GF-D8 (cell line): ENCODE measurements at regions not wholly inside any gene's neighbourhood (a gene's known extent, or its start where the extent isn't known, plus 50 kb on each side); places are given as distances from the start of the nearest gene placed in this dataset.

Experiments used
- DNase-seq: peaks from one replicate; lab custom pipeline; 2025; lab: John Stamatoyannopoulos, UW

DNA sequence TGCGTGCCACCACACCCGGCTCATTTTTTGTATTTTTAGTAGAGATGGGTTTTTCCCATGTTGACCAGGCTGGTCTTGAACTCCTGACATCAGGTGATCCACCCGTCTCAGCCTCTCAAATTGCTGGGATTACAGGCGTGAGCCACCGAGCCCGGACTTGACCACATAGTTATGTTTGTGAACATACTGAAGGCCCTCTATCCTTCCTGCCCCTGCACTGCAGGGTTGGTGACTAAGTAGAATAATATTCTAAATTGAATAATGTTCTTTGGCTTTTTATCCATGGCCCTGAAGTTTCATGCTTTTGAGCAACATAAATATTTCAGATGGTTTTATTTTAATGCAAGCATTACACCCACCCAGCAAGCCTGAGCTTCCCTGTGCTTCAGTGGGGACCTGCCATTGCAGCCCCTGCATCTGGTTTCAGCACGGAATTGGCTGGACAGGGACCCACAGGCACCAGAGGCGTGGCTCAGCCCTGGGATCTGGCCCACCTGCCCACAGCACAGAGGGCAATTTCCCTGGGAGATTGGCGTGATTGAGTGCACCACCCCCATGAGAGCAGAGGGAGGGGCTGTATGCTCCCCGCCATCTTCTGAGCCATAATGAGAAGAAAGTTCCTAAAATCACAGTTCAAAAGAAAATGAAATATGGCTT, 460.5 kb downstream of the BRD1 start:
- no peak for DNase-seq

DNA sequence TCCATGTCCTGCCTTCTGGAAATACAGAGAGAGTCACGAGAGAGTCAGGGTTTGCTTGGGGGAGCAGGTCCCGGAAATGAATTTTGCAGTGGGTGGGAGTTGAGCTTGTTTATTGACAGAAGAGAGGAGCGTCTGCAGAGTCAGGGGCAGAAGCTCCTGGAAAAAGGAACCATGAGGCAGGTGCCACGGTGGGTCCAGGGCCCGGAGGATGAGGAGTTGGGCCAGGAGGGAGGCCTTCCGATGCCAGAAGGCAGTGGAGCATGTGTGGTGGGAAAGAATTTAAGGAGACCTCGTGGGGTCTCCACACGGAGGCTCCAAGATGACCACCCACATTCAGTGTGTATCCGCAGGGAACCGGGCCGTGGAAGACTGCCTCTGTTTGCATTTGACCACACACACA, 461.2 kb downstream of the BRD1 start:
- no peak for DNase-seq

DNA sequence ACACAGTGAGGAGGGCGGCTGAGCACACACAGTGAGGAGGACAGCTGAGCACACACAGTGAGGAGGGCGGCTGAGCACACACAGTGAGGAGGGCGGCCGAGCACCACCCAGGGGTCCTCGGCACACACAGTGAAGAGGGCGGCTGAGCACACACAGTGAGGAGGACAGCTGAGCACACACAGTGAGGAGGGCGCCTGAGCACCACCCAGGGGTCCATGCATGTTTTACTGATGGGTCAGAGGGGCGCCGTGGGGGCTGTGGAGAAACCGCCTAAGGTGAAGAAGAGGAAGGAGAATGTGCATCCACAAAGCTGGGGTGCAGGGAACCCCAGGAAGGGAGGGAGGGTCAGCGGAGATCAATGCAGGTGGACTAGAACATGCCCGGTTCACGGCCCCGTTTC, 461.8 kb downstream of the BRD1 start:
- DNase-seq: no peak

DNA sequence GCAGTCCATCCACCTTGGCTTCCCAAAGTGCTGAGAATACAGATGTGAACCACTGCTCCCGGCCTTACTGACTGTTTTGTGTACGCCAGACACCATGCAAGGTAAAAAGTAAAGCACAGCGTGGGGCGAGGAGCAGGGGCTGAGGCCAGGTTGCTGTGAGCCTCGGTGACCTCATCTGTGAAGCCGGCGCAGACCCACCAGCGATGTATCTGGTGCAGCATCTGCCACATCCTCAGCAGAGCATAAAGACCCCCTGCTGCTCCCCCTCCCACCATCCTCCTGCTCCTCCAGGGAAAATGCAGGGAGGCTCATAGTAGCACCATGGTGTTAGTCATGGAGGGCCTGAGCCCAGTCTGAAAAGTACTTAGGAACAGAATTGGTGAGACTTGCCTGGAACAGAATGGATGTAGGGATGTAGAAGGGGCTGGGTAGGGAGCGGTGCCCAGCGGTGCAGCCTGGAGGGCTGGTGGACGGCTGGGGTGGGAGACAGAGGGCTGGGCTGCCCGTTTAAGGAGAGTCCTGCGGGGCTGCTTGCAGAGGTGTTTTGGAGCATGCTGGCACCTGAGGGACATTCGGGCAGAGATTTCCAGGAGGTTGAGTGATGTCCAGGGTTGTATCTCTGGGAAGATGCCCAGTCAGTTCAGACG, 462.4 kb downstream of the BRD1 start:
- DNase-seq: no peak

DNA sequence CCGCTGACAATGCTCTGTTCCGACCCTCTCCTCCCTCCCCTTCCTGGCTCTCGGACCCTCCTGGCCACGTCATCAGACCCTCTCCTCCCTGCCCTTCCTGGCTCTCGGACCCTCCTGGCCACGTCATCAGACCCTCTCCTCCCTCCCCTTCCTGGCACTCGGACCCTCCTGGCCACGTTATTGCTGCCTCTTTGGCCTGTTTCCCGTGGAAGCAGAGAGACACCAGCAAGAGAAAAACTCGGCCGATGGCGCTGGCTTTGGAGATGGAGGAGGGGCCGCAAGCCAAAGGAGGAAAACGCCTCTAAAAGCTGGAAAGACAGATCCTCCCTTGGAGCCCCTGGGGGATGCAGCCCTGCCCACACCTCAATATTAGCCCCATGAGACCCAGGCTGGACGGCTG, 463.3 kb downstream of the BRD1 start:
- DNase-seq: no peak

DNA sequence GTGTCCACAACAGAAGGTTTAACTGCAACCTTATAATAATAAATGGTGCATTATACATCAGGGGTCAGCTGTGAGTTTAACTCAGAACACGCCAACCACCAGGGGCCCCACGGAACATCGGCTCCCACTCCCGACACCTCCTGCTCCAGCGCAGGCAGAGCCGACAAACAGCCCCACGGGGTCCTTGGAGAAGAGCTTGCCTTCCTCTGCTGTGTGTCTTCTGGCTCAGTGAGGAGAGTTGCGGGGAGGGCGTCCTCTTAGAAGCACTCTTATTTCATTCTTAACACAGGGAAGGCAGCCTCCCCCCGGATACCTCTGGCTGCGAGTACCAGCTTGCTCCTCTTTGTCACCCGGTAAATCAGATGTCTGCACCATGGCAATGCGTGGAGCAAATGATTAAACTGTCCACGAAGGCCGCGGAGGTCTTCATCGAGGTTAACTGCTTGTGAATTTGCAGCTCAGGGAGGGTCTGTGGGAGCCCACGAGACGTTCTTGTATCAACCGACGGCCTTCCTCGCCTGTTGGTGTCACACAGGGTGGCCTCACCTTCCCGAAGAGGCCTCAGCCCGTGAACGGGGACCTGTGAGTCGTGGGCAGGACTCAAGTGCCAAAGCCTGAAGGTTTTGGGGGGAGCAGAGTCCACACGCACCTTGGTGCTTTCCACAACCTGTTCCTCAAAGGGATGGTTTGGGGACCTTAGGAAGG, 464.0 kb downstream of the BRD1 start:
- DNase-seq: no peak

DNA sequence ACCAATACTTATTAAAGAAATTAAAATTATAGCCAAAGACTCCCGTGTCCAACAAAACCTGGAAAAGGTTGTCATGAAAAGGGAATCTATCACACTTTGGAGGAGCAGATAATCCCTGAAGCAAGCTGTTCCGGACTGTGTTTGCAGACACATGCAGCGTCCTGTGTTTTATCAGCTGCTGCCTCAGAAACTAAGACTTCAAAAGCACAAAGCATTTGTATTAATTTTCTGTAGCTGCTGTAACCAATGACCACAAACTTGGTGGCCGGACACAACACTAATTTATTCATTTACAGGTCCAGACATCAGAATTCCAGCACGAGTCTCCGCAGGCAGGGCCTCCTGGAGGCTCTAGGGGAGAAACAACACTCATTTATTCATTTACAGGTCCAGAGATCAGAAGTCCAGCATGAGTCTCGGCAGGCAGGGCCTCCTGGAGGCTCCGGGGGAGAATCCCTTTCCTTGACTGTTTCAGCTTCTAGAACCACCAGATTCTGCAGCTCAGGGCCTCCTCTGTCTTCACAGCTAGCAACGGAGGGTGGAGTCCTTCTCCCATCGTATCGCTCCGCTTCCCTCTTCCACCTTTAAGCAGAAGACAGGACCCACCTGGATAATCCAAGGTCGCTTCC, 465.3 kb downstream of the BRD1 start:
- DNase-seq: no peak

DNA sequence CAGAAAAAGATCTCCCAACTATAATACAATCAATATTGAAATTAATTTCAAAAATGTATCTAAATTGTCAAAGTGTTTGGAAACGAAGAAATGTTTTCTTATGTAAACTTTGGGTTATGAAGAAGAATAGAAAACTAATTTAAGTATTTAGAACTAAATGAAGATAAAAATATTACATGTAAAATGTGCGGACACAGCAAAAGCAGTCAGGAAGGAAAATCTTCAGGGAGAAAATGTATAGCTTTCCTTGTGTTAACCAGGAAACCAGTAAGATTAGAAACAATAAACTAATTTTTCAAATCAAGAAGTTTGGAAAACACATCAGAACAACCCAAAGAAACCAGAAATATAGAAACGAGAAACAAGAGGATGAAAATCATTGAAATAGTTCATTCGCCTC, 466.5 kb downstream of the BRD1 start:
- DNase-seq: no peak

DNA sequence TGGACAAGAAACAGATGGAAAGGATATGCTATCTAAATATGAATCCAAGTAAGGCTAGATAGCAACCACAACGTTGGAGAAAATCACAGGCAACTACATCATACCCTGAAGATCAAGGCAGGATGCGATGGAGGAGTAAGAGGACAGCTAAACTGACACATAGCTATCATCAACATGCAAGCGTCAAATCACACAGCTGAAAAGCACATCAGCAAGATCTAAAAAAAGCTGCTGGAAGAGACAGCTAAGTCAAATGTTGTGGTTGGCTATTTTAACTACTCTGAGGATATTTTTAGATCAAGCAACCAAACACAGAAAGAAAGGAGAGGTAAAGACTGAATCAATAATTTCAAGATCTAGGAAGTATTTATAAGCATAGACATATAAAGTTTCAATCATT, 466.9 kb downstream of the BRD1 start:
- no peak for DNase-seq

DNA sequence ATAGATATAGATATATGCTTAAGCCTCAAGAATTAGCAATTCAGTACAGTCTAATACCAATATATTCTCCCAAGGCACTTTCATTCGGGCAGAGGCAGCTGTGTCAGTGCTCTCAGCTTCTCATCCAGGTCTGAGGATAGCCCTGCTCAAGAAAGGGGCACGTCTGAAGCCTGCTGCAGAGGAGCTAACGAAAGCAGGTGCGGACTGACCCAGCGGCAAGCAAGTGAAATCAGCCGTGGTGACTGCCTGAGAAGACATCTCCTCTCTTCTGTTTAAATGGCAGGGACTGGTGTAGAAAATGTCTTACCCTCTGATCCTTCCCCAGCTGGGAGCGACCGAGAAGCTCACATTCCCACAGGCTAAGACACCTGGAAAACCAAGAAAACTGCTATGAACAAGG, 468.6 kb downstream of the BRD1 start:
- no peak for DNase-seq

DNA sequence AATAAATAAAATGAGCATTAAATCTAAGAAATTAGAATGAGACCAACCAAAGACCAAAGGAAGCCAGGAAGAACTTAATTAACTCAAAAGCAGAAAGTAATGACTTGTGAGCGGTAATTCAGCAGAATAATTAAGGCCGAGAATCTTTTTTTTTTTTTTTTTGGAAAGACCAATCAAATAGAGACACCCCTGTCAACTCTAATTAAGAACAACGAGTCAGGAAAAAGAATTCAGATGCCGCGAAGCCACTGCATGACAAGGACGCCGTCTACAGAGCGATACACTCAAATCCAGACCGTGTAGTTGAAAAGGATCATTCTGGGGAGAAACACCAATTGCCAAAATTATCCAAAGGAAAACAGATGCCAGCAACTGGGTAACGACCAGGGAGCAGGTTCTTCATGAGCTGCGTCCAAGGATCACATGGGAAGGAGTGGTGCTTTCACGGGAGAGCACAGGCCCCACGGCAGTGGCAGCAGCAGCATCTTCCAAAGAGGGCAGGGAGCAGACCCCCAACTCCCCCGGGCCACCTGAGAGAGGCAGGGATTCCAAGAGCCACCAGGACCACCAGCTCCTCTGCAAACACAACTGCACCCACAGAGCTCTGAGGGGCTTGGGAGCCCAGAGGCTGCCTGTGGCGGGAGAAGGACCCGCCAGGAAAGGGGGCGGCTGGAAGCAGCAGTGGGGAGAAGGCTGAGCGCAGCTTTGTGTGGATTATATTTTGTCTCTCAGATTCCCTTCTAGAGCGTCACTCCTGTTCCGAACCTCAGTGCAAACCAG, 469.8 kb downstream of the BRD1 start:
- DNase-seq: no peak

DNA sequence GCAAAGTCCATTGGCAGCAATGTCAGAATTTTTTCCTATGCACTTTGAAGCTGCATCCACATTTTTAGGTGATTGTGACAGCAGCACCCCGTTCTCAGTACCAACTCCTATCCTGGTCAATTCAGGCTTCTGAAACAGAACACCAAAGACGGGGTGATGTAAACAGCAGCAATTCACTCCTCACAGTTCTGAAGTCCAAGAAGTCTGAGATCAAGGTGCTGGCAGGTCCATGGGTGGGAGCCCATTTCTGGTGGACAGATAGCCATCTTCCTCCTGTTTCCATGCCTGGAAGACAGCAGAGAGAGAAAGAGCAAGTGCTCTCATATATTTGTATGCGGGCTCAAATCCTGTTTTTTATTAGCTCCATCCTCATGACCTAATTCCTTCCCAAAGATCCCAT, 471.2 kb downstream of the BRD1 start:
- no peak for DNase-seq

DNA sequence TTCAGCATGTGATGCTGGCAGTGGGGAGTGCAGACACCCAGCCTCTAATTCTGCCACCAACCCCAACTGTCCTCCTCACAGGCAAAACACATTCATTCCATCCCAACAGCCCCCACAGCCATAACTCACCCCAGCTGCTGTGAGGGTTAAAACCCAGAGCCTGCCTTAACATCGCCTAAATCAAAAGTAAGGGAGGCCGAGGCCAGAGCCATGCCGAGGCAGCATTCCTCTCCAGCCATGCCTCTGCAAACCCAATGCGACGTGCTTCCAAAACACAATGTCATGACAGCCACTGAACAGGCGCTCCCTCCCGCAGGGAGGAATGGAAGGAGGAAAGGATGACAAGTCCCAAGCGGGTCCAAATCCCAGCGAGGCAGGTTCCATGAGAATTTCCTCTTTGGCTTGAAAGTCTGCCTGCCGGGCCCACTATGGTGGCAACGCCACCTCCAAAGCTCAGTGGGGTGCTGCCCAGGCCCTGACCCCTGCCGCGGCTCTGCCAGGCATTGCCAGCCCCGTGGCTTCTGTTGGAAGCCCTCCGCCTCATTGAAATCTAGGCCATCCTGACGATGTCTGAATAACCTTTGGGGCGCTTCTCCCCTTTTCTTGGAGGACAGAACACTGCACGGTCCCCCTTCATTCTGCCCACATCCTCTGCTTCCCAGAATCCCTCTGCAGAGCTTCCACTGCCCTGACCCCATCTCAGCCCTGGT, 472.3 kb downstream of the BRD1 start:
- DNase-seq: no peak

DNA sequence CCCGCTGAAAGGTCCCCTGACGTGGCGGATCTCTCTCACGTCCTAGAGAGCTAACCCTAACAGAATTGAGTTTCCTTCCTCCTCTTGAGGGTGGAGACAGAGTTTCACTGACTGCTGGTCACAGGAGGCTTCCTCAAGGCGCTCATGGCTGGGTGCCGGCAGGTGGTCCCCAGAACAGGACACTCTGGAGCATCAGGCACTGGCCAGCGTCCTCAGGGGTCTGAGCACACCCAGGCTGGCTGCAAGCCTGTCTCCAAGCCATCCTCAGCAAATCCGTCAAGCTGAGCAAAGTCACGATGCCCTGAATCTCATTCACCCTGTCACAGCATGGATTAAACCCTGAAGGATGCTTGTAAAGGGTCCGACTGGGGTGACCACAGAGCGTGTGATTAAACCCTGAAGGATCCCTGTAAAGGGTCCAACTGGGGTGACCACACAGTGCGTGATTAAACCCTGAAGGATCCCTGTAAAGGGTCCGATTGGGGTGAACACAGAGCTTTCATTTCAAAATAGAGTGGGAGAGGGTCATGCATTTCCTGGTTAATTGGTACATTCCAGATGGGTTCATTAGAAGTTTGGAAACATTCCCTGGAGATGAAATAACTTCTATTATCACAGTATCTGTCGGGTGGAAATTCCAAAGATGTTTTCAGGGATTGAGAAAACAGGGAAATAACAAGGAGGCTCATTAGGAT, 473.0 kb downstream of the BRD1 start:
- no peak for DNase-seq

DNA sequence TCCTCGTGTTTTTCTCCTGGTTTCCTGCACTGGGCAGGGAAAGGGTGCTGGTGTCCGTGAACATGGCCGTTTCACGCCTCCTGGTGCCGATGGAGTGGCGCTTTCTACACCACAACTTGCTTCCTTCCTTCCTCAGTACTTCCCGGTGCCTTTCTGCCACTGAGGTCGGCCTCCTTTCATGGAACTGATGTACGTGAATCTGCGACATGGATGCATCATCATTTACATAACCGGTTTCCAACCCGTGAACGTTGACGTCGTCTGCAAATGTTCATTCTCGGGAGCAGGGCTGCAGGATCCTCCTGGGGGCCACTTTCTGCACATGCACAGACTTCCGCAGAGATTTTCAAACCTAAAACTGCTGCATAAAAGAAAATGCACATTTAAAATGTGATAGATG, 474.4 kb downstream of the BRD1 start:
- DNase-seq: no peak

DNA sequence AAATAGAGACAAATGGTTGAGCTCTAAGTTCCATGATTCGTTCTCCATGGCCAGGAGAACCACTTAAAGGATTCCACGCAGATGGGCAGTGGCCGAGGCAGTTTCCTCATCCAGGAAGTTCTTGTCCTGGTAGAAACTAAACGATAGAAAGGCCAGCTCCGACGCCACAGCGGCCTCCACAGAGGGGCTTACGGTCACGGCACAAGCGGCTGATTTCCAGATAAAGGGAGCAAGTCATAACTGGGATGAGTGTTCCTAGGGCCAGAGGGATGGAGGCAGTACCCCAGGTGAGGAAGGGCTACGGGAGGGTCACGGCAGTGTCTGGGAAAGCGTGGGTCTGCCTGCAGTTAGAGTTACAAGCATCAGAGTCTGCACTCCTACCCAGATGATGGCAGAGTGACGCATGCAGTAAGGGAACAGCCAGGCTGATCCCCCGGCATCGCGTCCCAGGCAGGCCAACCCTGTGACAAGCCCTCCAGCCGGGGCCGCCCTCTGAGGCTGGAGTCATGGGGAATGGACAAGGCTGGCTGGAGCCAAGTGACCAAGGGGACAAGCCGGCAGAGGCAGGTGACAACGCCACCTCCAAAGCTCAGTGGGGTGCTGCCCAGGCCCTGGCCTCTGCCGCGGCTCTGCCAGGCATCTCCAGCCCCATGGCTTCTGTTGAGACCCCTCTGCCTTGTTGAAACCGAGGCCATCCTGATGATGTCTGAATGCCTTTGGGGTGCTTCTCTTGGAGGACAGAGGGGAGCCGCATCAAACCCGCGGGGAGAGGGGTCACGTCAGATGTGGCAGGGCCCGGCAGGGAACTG, 475.1 kb downstream of the BRD1 start:
- no peak for DNase-seq

DNA sequence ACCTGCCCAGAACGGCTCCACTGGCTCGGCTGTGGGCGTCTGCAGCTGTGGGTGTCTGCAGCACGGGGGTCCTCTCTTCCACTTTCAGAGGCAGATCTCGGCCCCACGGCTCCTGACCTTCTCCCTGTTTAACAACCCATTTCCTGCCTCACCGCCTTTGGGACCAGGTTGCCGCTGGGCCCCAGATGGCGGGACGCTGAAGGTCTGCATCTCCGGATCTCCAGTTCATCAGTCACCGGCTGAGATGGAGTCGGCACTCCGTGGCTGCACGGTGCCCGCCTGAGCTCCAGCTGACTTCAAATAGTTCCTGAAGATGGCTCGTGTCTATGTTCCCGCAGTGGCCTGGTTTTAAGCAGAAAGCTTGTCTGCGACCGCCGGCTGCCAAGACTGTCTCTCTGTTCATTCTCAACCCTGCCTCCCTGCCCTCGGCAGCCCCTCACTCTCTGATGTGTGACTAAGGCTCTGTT, 475.9 kb downstream of the BRD1 start:
- DNase-seq: no peak

DNA sequence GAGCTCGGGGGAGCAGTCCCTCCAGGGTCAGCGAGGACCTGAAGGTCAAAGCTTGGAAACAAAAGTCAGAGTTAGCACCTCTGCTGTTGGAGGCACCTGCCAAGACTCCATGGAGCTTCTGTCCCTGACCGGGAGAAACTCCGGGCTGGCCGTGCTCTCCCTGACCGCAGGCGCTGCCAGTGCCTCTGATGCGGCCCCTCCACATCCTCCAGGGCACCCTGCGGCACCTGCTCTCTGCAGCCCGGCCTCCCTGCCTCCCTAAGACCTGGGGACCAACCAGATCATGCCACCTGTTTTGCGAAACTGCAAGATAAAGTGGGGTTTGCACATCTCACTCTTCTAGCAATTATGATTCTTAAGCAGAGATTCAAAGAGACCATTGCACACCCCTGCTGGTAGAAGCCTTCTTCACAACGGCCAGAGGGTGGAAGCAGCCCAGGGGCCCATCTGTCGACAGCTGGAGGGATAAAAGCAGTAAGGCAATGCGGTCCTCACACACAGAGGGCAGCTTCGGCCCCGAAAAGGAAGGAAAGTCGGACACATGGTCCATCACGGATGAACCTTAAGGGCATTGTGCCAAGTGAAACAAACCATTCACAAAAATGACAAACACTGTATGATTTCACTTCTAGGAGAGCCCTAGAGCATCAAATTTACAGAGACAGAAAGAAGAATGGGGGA, 477.1 kb downstream of the BRD1 start:
- DNase-seq: no peak

DNA sequence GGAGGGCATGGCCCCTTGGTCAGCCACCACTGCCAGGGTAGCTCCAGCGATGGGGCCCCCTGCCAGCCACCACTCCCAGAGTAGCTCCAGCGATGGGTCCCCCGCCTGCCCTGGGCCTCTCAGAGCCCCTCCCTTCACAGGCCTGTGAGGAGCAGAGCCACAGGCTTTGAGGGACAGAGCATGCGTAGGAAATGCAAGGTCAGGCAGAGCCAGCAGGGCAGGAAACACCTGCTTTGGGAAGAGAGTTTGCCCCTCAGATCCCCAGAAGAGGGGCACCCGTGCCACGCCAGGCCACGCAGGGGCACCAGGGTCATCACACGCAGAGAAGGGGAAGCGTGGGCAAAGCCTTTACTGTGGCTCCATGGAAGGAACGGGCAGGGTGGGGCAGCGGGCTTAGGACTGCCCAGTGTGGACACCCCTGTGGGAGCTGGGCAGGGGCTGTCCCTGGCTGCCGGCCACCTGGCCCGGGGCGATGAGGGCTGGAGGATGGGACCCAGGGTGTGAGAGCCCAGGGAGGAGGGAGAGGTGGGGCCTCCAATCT, 477.8 kb downstream of the BRD1 start:
- DNase-seq: no peak
